Mesendoderm (in vitro differentiated cells): ENCODE measurements at regions not wholly inside any gene's neighbourhood (a gene's known extent, or its start where the extent isn't known, plus 50 kb on each side); places are given as distances from the start of the nearest gene placed in this dataset.

Source experiments
- DNase-seq: peaks from one replicate; pipeline ENCODE4 v3.0.0; 2013
- H2AK5ac ChIP-seq: 2 replicates; pipeline ENCODE4 v1.6.1; 2013; ENCODE audit warnings: low read length, inconsistent platforms
- H2BK120ac ChIP-seq: 2 replicates; pipeline ENCODE4 v1.6.1; 2013; ENCODE audit warnings: low read depth, mild to moderate bottlenecking, low read length, moderate library complexity, mixed read lengths
- H2BK15ac ChIP-seq: replicated peaks from 2 replicates; pipeline ENCODE4 v1.6.1; 2013; ENCODE audit warnings: low read depth, mild to moderate bottlenecking, moderate library complexity
- H2BK5ac ChIP-seq: 2 replicates; pipeline ENCODE4 v1.6.1; 2013; ENCODE audit warnings: low read length, inconsistent platforms
- H3K18ac ChIP-seq: 2 replicates; pipeline ENCODE4 v1.6.1; 2013; ENCODE audit warnings: mild to moderate bottlenecking, low read length, mixed read lengths
- H3K23ac ChIP-seq: one replicate; pipeline ENCODE4 v1.6.1; 2013; ENCODE audit warnings: low read length
- H3K27ac ChIP-seq: 2 replicates; pipeline ENCODE4 v1.5.1; 2013; ENCODE audit warnings: low read depth, mild to moderate bottlenecking, inconsistent platforms, low read length, moderate library complexity
- H3K27me3 ChIP-seq: 2 replicates; pipeline ENCODE4 v1.6.1; 2013; ENCODE audit warnings: low read length, control low read depth, mild to moderate bottlenecking, inconsistent platforms; ENCODE audit not compliant: insufficient read depth, poor library complexity
- H3K36me3 ChIP-seq: 2 replicates; pipeline ENCODE4 v1.6.1; 2013; ENCODE audit warnings: low read length, inconsistent platforms; ENCODE audit not compliant: control insufficient read depth, insufficient read depth
- H3K4ac ChIP-seq: one replicate; pipeline ENCODE4 v1.6.1; 2013; ENCODE audit warnings: low read depth, mild to moderate bottlenecking, low read length, moderate library complexity
- H3K4me1 ChIP-seq: 2 replicates; pipeline ENCODE4 v1.6.1; 2013; ENCODE audit warnings: low read depth, low read length, inconsistent platforms; ENCODE audit not compliant: control insufficient read depth
- H3K4me2 ChIP-seq: 2 replicates; pipeline ENCODE4 v1.6.1; 2013; ENCODE audit warnings: low read length
- H3K4me3 ChIP-seq: 2 replicates; pipeline ENCODE4 v1.5.1; 2013; ENCODE audit warnings: mild to moderate bottlenecking, low read length
- H3K56ac ChIP-seq: one replicate; pipeline ENCODE4 v1.6.1; 2013; ENCODE audit warnings: low read length
- H3K79me1 ChIP-seq: 2 replicates; pipeline ENCODE4 v1.6.1; 2013; ENCODE audit warnings: low read length, inconsistent platforms
- H3K79me2 ChIP-seq: 2 replicates; pipeline ENCODE4 v1.6.1; 2013; ENCODE audit warnings: mild to moderate bottlenecking, low read length; ENCODE audit not compliant: control insufficient read depth, insufficient read depth
- H3K9ac ChIP-seq: 2 replicates; pipeline ENCODE4 v1.6.1; 2013; ENCODE audit warnings: low read length, inconsistent platforms
- H4K5ac ChIP-seq: one replicate; pipeline ENCODE4 v1.6.1; 2013; ENCODE audit warnings: low read length
- H4K8ac ChIP-seq: one replicate; pipeline ENCODE4 v1.6.1; 2013; ENCODE audit warnings: low read depth, mild to moderate bottlenecking, control low read depth, low read length, moderate library complexity
- WGBS: extraction: QIAGEN DNeasy Blood & Tissue Kit; methylation state at CpG from one replicate; pipeline ENCODE4 v1.1.7; 2013; ENCODE audit warnings: low lambda C conversion rate, missing lambda C conversion rate; ENCODE audit not compliant: insufficient coverage; ENCODE audit errors: extremely low coverage; 5-methylcytosine and 5-hydroxymethylcytosine counted together

DNA sequence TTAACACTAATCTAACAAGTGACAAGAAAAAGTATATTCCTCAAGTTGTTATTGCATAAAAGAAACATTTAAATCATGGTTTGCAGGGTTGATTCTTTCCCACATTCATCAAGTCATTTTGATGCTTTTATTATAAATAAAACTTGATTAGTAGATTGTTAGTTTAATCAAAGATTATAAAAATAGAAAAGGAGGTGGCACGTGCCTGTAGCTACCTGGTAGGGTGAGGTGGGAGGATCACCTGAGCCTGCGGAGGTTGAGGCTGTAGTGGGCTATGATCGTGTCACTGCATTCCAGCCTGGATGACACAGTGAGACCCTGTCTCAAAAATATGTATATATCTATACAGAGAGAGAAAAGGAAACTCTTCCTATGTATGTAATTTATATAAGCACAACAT lies 433.2 kb upstream of the RGS6 start:
- Histone ChIP-seq H2AK5ac (no peak overlapping the region), H4K8ac (no peak overlapping the region), H3K23ac (no peak overlapping the region), H3K36me3 (no peaks in the 10 kb centered on the region), H3K79me1 (no peaks in the 10 kb centered on the region), H3K79me2 (peaks cover 4% of the 10 kb centered on the region), H4K5ac (no peak overlapping the region), H2BK15ac (no peak overlapping the region), H3K4me1 (no peaks in the 10 kb centered on the region), H3K4me2 (no peak overlapping the region), H2BK120ac (no peak overlapping the region), H3K9ac (no peak overlapping the region), H3K4ac (no peak overlapping the region), H3K27ac (no peak overlapping the region), H3K4me3 (no peak overlapping the region), H2BK5ac (no peak overlapping the region), H3K18ac (no peak overlapping the region), H3K27me3 (no peaks in the 10 kb centered on the region), H3K56ac (no peak overlapping the region)
- no peak for DNase-seq
- WGBS: no CpG with 5 or more reads among the region's 3 CpGs

GRCh38 chr14:71507681-71508080 lies 424.5 kb upstream of the RGS6 start:
- H4K5ac ChIP-seq: no peak overlapping the region

GRCh38 chr14:71508901-71509300 lies 423.3 kb upstream of the RGS6 start:
- no peak overlapping the region for H4K8ac ChIP-seq
- H3K23ac ChIP-seq: no peak overlapping the region
- H3K79me2 ChIP-seq: no peaks in the 10 kb centered on the region
- H4K5ac ChIP-seq: no peak overlapping the region
- no peak overlapping the region for H3K4me3 ChIP-seq
- no peaks in the 10 kb centered on the region for H3K27me3 ChIP-seq
- no peak overlapping the region for H3K4me2 ChIP-seq
- DNase-seq: no peak
- no peaks in the 10 kb centered on the region for H3K79me1 ChIP-seq
- H3K4me1 ChIP-seq: peaks cover 2% of the 10 kb centered on the region
- no peak overlapping the region for H2BK5ac ChIP-seq
- no peak overlapping the region for H3K4ac ChIP-seq
- WGBS: no CpG with 5 or more reads among the region's 4 CpGs
- no peak overlapping the region for H3K56ac ChIP-seq
- H2AK5ac ChIP-seq: no peak overlapping the region
- H3K27ac ChIP-seq: no peak overlapping the region
- H3K36me3 ChIP-seq: no peaks in the 10 kb centered on the region
- H3K9ac ChIP-seq: no peak overlapping the region
- H2BK15ac ChIP-seq: no peak overlapping the region
- no peak overlapping the region for H2BK120ac ChIP-seq
- H3K18ac ChIP-seq: no peak overlapping the region

More at GRCh38 chr14:71507681-71508080, 424.5 kb upstream of the RGS6 start:
- Histone ChIP-seq H2AK5ac (no peak overlapping the region), H3K4me2 (no peak overlapping the region), H3K4me1 (no peaks in the 10 kb centered on the region), H3K27ac (no peak overlapping the region), H3K4ac (no peak overlapping the region), H3K79me1 (no peaks in the 10 kb centered on the region), H3K4me3 (no peak overlapping the region), H4K8ac (no peak overlapping the region), H3K18ac (no peak overlapping the region), H2BK5ac (no peak overlapping the region), H3K23ac (no peak overlapping the region), H3K9ac (no peak overlapping the region), H2BK15ac (no peak overlapping the region), H3K27me3 (no peaks in the 10 kb centered on the region), H3K36me3 (no peaks in the 10 kb centered on the region), H3K56ac (no peak overlapping the region), H3K79me2 (no peaks in the 10 kb centered on the region), H2BK120ac (no peak overlapping the region)
- WGBS: no CpG with 5 or more reads among the region's 3 CpGs
- DNase-seq: peak; percentile 17

- no peak overlapping the region for H3K4ac ChIP-seq
- H3K79me1 ChIP-seq: no peaks in the 10 kb centered on the region
- WGBS: no CpG with 5 or more reads among the region's 2 CpGs
- no peaks in the 10 kb centered on the region for H3K27me3 ChIP-seq
- H3K4me2 ChIP-seq: no peak overlapping the region
- H2BK120ac ChIP-seq: no peak overlapping the region
- no peak overlapping the region for H2AK5ac ChIP-seq
- no peak overlapping the region for H2BK5ac ChIP-seq
- no peak overlapping the region for H4K8ac ChIP-seq
- no peak overlapping the region for H4K5ac ChIP-seq
- peaks cover 2% of the 10 kb centered on the region for H3K4me1 ChIP-seq
- H3K36me3 ChIP-seq: no peaks in the 10 kb centered on the region
- peak overlapping the region; percentile 15 for H3K56ac ChIP-seq
- peak; percentile 45 for DNase-seq
- no peak overlapping the region for H3K23ac ChIP-seq
- no peak overlapping the region for H2BK15ac ChIP-seq
- H3K9ac ChIP-seq: no peak overlapping the region
- no peak overlapping the region for H3K4me3 ChIP-seq
- no peak overlapping the region for H3K18ac ChIP-seq
- no peaks in the 10 kb centered on the region for H3K79me2 ChIP-seq
- H3K27ac ChIP-seq: no peak overlapping the region
These were observed 421.1 kb upstream of the RGS6 start for GRCh38 chr14:71511152-71511551.

- H3K27me3 ChIP-seq: no peaks in the 10 kb centered on the region
These were observed 417.0 kb upstream of the RGS6 start for GRCh38 chr14:71514941-71515919.

More at GRCh38 chr14:71514941-71515919, 417.0 kb upstream of the RGS6 start:
- Histone ChIP-seq H3K23ac (no peak overlapping the region), H3K4me3 (no peak overlapping the region), H3K79me2 (no peaks in the 10 kb centered on the region), H3K9ac (no peak overlapping the region), H4K5ac (no peak overlapping the region), H2BK120ac (no peak overlapping the region), H2AK5ac (no peak overlapping the region), H3K27ac (no peak overlapping the region), H3K4me1 (peaks cover 2% of the 10 kb centered on the region), H3K18ac (no peak overlapping the region), H3K56ac (no peak overlapping the region), H3K79me1 (no peaks in the 10 kb centered on the region), H3K4ac (no peak overlapping the region), H4K8ac (no peak overlapping the region), H2BK15ac (no peak overlapping the region), H3K36me3 (no peaks in the 10 kb centered on the region), H3K4me2 (no peak overlapping the region), H2BK5ac (no peak overlapping the region)
- no CpG with 5 or more reads among the region's 8 CpGs for WGBS
- DNase-seq: no peak
